LNCAP (cell line): ENCODE measurements at regions not wholly inside any gene's neighbourhood (a gene's known extent, or its start where the extent isn't known, plus 50 kb on each side); places are given as distances from the start of the nearest gene placed in this dataset.

ENCODE experiments used
- CTCF ChIP-seq: fragments of 450-650 bp; IDR thresholded peaks from 2 replicates; pipeline ENCODE4 v1.5.1; 2017; ENCODE audit warnings: mild to moderate bottlenecking

- TF ChIP-seq CTCF = no peak
Observed at GRCh38 chr3:18667552-18667951, 242.4 kb upstream of the SATB1 start.

- no peak for TF ChIP-seq CTCF
Observed at GRCh38 chr3:18666655-18667054, 241.5 kb upstream of the SATB1 start.

- TF ChIP-seq CTCF = no peak
Observed at GRCh38 chr3:18660059-18660458, 234.9 kb upstream of the SATB1 start.

GRCh38 chr3:18657858-18658820 is 233.0 kb upstream of the SATB1 start:
- no peak for TF ChIP-seq CTCF

- TF ChIP-seq CTCF = no peak
Observed at GRCh38 chr3:18656866-18657265, 231.7 kb upstream of the SATB1 start.

GRCh38 chr3:18656410-18656809 is 231.3 kb upstream of the SATB1 start:
- TF ChIP-seq CTCF = no peak

- TF ChIP-seq CTCF = no peak
Observed at GRCh38 chr3:18655827-18656226, 230.7 kb upstream of the SATB1 start.
